KBM-7 (cell line): ENCODE measurements at regions not wholly inside any gene's neighbourhood (a gene's known extent, or its start where the extent isn't known, plus 50 kb on each side); places are given as distances from the start of the nearest gene placed in this dataset.

Source experiments
- DNase-seq: peaks from one replicate; pipeline ENCODE4 v3.0.0-alpha.2; 2015
- in situ Hi-C: fragments of 300-500 bp; cut with MboI; formaldehyde crosslinking; loops from 2 replicates; pipeline ENCODE4 v1.14.3; 2020; ENCODE audit warnings: low sequenced_read_pairs, low pct_unique_long_range_greater_than_20kb, mixed read lengths

DNA sequence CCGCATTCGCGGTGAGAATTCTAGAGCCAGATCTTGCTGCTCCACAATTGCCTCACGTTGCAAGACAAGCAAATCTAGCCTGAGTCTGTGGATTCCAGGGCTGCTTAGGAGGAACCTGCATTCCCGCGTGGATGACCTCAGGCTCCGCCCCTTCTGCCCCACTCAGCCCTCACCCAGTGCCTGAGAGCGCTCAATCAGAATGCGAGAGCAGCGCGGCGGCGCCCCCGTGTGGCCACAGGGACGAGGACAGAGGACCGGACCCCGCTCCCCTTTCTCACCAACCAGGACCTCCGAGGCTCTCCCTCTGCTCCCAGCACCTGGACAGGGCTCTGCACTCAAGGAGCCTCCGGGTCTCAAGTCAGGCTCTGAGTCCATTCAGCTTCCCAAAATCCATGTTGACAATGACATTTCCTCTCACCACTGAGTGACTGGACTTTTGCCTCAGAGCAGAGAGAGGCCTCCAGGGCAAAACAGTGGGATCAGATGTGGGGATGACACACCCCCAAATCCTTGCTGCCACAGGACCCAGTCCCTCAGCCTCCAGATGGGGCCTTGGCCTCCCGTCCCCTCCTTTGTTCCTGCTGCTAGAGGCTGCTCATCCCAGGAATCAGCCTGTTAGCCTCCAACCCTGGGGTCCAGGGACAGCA is 52.0 kb downstream of the RPP21 start:
- in situ Hi-C loops: no loop called here

DNA sequence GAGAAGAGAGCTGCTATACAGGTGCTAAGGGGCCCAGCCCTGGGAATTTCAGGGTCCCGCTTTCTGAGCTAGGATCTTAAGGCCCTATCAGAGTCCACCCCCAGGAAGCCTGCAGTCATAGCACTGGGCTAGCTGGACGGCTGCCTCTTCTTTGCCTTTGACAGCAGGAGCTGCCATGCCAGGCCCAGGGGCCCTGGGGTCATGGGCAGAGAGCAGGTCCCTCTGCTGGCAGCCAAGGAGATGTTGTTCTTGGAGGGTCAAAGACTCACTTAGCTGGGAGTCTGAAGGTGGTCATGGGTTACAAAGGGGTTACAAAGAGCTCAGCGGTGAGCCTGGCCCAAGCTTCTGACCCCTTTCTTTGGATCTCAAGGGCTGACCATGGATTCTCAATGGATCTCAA is 52.7 kb downstream of the RPP21 start:
- in situ Hi-C loops: no loop called here

More for the DNA sequence above, 52.0 kb downstream of the RPP21 start:
- DNase-seq: peak; percentile 80

DNA sequence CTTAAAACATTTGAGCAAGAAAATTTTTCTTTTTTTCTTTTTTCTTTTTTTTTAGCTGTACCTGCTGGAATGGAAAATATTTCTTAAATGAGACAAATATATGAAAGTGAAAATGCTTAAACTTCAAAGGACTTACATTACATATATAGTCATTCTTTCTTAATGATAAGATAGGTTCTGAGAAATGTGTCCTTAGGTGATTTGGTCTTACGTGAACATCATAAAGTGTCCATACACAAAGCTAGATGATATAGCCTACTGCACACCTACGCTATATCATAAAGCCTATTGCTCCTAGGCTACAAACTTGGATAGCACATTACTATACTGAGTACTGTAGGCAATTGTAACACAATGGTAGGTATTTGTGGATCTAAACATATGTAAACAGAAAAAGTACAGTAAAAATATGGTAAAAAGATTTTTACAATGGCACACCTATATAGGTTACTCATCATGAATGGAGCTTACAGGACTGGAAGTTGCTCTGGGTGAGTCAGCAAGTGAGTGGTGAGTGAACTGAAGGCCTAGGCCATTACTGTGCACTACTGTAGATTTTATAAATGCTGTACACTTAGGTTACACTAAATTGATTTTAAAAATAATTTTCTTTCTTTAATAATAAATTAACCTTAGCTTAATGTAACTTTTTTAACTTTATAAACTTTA is 54.6 kb downstream of the RPP21 start:
- in situ Hi-C loops: no loop called here

More for the DNA sequence above, 52.7 kb downstream of the RPP21 start:
- DNase-seq: no peak

DNA sequence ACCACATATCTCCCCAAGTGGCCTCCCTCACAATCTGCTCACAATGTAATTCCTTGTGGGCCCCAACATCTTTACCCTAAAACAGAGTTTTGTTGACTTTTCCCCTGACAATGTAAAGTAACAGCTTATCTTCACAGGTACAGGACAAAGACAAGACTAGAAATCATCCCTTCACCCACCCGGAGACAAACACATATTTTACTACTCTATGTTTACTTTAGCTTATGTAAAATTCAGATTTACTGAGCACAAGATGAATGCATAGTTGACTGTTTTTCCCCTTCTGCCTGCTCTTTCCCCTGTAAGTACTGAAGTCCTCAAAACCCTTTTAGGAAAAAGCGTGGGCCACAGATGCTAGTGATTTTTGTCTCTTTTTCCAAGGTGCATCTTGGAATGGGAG is 61.0 kb downstream of the RPP21 start:
- in situ Hi-C loops: no loop called here
- DNase-seq: no peak

More for the DNA sequence above, 54.6 kb downstream of the RPP21 start:
- DNase-seq: no peak

DNA sequence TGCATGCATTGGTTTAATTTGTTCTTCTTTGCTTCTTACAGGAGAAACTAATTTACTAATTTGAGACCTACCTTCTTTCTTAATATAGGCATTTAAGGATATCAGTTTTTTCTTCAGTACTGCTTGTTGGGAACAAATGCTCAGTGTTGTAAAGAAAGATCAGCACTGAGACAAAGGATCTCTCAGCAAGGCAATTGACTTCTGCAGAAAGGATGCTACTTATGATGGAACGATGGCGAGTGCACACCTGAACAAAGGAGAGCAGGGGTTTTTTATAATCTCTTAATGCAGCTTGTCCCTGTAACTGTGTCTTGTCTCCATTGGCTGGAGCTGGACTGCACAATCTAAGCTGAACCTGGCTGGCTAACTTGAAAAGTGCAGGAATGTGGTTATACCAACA is 64.2 kb downstream of the RPP21 start:
- DNase-seq: no peak
- in situ Hi-C loops: no loop called here

- in situ Hi-C loops: no loop called here
- peak; percentile 73 for DNase-seq
Measured at GRCh38 chr6:30411515-30412207, 66.7 kb downstream of the RPP21 start.

- in situ Hi-C loops: no loop called here
- DNase-seq: no peak
Measured at GRCh38 chr6:30418448-30418847, 70.9 kb upstream of the HLA-E start.

GRCh38 chr6:30424549-30424948 is 64.8 kb upstream of the HLA-E start:
- no peak for DNase-seq
- in situ Hi-C loops: no loop called here
